HAP-1 (cell line): ENCODE measurements at regions not wholly inside any gene's neighbourhood (a gene's known extent, or its start where the extent isn't known, plus 50 kb on each side); places are given as distances from the start of the nearest gene placed in this dataset.
"Not testable (repeated sequence)": the region's sequence is repeated elsewhere in the genome, so short reads cannot be mapped to it uniquely, and the experiment has no call there.

ENCODE experiments used
- DNase-seq, 2 experiments: peaks; one replicate each; pipeline ENCODE4 v3.0.0-alpha.2; 2016 to 2020; ENCODE audit warnings: low spot score in 2 of 2
- H3K27me3 ChIP-seq: fragments of 250-450 bp; sonication (Bioruptor Pico); 2 replicates; pipeline ENCODE4 v1.5.1; 2020; ENCODE audit warnings: low read depth, mild to moderate bottlenecking, moderate library complexity
- H3K36me3 ChIP-seq: fragments of 250-450 bp; sonication (Bioruptor Pico); replicated peaks from 2 replicates; pipeline ENCODE4 v1.5.1; 2020; ENCODE audit warnings: mild to moderate bottlenecking
- H3K4me1 ChIP-seq: fragments of 250-450 bp; sonication (Bioruptor Pico); 2 replicates; pipeline ENCODE4 v1.5.1; 2020; ENCODE audit warnings: mild to moderate bottlenecking
- H3K4me3 ChIP-seq: fragments of 250-450 bp; sonication (Bioruptor Pico); 2 replicates; pipeline ENCODE4 v1.5.1; 2020; ENCODE audit warnings: mild to moderate bottlenecking, moderate library complexity
- H3K9me3 ChIP-seq: fragments of 250-450 bp; sonication (Bioruptor Pico); 2 replicates; pipeline ENCODE4 v1.5.1; 2020; ENCODE audit warnings: mild to moderate bottlenecking, moderate library complexity
- in situ Hi-C: fragments of 300-500 bp; cut with MboI; formaldehyde crosslinking; loops from 3 replicates; pipeline ENCODE4 v1.14.3; 2020; ENCODE audit warnings: low sequenced_read_pairs, inconsistent platforms, mixed read lengths

DNA sequence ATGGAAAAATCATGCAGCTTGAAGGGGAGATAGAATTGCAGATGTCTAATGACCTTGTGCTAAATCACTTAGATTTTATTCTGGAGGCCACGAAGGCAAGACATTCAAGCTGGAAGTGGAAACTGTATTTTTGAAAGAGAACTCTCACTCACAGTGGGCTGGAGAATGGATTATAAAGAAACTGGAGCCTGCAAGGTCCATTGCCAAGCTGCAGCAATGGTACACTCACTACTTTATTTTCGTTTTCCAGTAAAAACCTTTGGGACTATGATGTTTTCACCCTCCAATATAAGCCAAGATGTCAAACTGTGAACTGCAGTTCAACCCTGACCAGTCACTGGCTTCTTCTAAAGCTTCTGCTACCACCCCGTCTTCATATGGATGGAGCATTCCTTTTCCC is 62.0 kb downstream of the SKIDA1 start:
- no peaks in the 10 kb centered on the region for H3K36me3 ChIP-seq
- H3K4me3 ChIP-seq = no peak overlapping the region
- no peaks in the 10 kb centered on the region for H3K9me3 ChIP-seq
- no peaks in the 10 kb centered on the region for H3K4me1 ChIP-seq
- DNase-seq = no peak
- H3K27me3 ChIP-seq = no peaks in the 10 kb centered on the region
- in situ Hi-C loops = no loop called here

DNA sequence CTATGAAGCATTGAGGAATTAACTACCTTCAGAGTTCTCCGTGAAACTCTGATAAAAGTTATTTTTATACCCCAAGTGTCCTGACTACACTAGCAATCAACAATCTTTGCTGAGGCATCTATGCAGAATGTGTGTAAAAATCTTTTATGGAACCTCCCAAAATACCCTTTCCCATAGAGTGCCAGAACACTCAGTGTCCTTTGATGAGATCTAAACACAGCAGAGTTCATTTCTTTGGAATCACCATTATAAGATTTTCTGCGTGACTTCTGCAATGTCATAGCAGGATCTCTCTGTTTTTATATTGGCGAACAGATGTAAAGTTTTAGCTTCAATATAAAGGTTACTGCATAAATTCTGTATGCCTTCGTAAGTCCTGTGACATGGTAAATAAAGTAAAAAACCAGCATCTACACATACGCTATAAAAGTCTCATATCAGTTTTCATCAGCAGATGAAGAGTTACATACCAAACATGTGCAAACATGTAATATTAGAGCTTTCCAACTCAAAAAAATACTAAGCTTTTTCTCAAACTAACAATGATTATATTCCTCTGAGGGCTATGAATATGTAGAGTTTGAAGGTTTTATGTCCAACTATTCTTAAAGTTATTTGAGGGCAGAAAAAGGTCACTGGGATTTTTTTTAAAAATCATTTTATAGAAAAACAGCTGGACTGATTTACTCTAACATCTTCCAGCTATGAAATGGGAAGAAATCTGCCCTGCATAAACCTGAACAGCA is 67.2 kb downstream of the SKIDA1 start:
- in situ Hi-C loops = no loop called here
- Histone ChIP-seq H3K4me3 (no peak overlapping the region), H3K4me1 (no peaks in the 10 kb centered on the region), H3K9me3 (0 out of 2 replicates have a peak, but pooled peaks cover 2% of the 10 kb centered on the region), H3K27me3 (no peaks in the 10 kb centered on the region), H3K36me3 (no peaks in the 10 kb centered on the region)
- no peak for DNase-seq

DNA sequence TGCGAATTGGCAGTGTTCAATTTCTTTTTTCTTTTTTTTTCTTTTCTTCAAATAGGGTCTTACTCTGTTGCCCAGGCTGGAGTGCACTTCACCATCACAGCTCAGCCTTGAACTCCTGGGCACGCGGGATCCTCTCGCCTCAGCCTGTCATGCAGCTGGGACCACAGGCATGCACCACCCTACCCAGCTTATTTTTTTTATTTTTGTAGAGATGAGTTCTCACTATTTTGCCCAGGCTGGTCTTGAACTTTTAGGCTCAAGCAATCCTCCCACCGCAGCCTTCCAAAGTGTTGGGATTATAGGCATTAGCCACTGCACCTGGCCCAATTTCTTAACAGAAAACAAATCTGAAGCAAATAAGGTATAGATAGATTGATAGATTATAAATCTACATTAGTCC is 69.3 kb downstream of the SKIDA1 start:
- no peak for DNase-seq
- in situ Hi-C loops = no loop called here
- Histone ChIP-seq H3K27me3 (no peaks in the 10 kb centered on the region), H3K4me1 (no peaks in the 10 kb centered on the region; the same call in 1 of the 2 replicates), H3K36me3 (no peaks in the 10 kb centered on the region), H3K9me3 (0 out of 2 replicates have a peak, but pooled peaks cover 2% of the 10 kb centered on the region), H3K4me3 (no peak overlapping the region)

DNA sequence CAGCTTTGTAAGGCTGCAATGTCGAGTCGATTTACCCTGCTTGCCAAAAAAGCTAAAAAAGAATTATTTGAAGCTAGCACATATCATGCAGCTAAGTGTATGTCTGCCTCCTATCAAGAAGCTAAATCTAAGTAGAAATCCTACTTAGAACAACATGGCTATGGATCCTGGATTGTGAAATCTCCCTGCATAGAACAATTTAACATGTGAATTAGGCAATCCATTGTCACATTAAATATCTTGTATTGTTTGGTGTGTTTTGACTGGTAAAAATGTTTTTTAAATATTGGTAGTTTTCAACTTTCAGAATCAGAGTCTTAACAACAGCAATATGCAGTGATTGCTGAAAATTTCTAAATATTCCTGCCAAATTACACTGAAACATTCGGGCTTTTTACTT is 73.3 kb downstream of the SKIDA1 start:
- 0 out of 2 replicates have a peak, but pooled peaks cover 2% of the 10 kb centered on the region for H3K9me3 ChIP-seq
- no peak for DNase-seq
- H3K4me1 ChIP-seq = no peaks in the 10 kb centered on the region; the same call in 1 of the 2 replicates

DNA sequence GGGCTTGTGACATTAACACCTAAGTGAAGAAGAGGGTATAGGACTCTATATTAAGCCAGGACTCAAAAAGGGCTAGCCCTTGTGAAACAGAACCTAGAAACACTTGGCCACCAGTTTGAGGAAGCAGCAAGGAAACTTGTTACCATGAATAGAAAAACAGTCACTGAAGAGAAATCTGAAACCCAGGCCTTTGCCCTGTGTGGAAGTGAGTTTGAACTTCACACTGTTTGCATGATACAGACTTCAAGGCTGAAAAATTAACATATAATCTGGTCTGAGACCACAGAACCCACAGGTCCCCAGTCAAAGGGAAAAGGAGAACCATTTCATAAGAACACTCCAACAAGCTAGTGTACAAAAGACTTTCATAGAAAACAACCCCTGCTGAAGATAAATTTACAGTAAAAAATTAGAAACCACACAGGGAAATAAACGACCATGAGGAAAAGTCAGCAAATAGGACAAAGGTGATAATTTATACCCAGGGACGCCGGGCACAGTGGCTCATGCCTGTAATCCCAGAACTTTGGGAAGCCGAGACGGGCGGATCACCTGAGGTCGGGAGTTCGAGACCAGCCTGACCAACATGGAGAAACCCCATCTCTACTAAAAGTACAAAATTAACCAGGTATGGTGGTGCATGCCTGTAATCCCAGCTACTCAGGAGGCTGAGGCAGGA is 76.1 kb downstream of the SKIDA1 start:
- no peaks in the 10 kb centered on the region for H3K27me3 ChIP-seq
- H3K9me3 ChIP-seq = no peaks in the 10 kb centered on the region
- H3K36me3 ChIP-seq = no peaks in the 10 kb centered on the region
- peaks cover 12% of the 10 kb centered on the region for H3K4me1 ChIP-seq
- DNase-seq = no peak
- in situ Hi-C loops = no loop called here
- H3K4me3 ChIP-seq = no peak overlapping the region

More for the DNA sequence above, 73.3 kb downstream of the SKIDA1 start:
- Histone ChIP-seq H3K36me3 (no peaks in the 10 kb centered on the region), H3K4me3 (no peak overlapping the region), H3K27me3 (no peaks in the 10 kb centered on the region)
- in situ Hi-C loops = no loop called here

DNA sequence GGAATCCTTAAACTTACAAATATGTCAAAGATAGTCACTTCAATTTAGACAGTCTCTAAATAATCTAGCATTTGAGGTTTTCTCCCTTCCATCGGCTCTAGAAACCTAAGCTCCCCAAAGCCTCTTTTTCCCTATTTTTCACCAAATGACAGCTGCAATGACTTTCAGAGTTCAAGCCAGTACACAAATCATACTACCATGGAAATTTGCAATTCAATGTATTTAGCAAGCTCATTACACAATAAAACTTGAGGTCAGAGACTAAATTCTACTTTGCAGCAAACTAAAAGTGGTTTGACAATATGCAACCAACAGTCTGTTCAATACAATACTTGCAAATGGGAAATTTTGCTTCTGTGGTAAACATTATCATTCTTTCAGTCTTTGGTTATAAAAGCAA is 80.3 kb downstream of the SKIDA1 start:
- Histone ChIP-seq H3K4me3 (no peak overlapping the region), H3K4me1 (peaks cover 17% of the 10 kb centered on the region), H3K9me3 (no peaks in the 10 kb centered on the region), H3K36me3 (no peaks in the 10 kb centered on the region), H3K27me3 (no peaks in the 10 kb centered on the region)
- DNase-seq = peak in 1 of 2 experiments; percentile 81
- in situ Hi-C loops = no loop called here

DNA sequence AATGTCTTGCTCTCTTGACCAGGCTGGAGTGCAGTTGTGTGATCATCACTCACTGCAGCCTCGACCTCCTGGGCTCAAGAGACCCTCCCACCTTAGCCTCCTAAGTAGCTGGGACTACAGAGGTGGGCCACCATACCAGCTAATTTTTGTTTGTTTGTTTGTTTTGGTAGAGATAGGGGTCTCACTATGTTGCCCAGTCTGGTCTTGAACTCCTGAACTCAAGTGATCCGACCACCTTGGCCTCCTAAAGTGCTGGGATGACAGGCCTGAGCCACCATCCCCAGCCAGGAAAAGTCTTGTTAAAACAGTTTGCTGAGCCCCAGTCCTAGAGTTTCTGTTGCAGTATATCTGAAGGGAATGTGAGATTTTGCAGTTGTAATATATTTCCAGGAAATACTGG is 83.9 kb downstream of the SKIDA1 start:
- peaks cover 22% of the 10 kb centered on the region for H3K4me1 ChIP-seq
- no peaks in the 10 kb centered on the region for H3K9me3 ChIP-seq
- H3K36me3 ChIP-seq = no peaks in the 10 kb centered on the region
- DNase-seq = no peak
- no peak overlapping the region for H3K4me3 ChIP-seq
- no peaks in the 10 kb centered on the region for H3K27me3 ChIP-seq
- in situ Hi-C loops = no loop called here

DNA sequence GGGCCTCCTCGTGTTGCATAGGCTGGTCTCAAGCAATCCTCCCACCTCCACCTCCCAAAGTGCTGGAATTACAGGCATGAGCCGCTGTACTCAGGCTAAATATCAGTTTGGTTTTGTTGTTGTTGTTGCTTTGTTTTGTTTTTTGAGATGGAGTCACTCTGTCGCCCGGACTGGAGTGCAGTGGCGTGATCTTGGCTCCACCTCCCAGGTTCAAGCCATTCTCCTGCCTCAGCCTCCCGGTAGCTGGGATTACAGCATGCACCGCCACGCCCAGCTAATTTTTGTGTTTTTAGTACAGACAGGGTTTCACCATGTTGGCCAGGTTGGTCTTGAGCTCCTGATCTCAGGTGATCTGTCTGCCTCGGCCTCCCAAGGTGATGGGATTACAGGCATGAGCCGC is 86.6 kb downstream of the SKIDA1 start:
- H3K36me3 ChIP-seq, H3K9me3 ChIP-seq, H3K4me1 ChIP-seq, H3K4me3 ChIP-seq, in situ Hi-C loops, H3K27me3 ChIP-seq: not testable (repeated sequence)
- DNase-seq = peak in 1 of 2 experiments; percentile 34

DNA sequence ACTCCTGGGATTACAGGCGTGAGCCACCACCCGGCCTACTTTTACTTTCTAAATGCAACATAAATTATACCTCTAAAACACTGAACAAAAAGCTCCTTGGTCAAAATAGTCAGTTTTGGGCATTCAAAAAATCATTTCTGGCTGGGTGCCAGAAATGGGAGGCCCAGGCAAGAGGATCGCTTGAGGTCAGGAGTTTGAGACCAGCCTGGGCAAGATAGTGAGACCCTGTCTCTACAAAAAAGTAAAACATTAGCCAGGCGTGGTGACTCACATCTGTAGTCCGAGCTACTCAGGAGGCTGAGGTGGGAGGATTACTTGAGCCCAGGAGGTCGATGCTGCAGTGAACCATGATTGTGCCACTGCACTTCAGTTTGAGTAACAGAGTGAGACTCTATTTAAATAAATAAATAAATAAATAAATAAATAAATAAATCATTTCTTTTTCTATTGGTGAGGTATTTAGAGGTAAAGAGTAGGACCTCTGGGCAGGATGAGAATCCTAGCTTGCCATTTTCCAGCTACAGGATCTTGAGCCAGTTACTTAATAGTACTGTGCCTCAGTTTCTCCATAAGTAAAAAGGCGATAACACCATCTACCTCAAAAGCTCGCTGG is 87.6 kb downstream of the SKIDA1 start:
- Histone ChIP-seq H3K36me3 (no peaks in the 10 kb centered on the region), H3K4me3 (no peak overlapping the region), H3K4me1 (peaks cover 5% of the 10 kb centered on the region; the same call in 1 of the 2 replicates), H3K27me3 (no peaks in the 10 kb centered on the region), H3K9me3 (no peaks in the 10 kb centered on the region)
- in situ Hi-C loops = no loop called here
- DNase-seq = no peak

DNA sequence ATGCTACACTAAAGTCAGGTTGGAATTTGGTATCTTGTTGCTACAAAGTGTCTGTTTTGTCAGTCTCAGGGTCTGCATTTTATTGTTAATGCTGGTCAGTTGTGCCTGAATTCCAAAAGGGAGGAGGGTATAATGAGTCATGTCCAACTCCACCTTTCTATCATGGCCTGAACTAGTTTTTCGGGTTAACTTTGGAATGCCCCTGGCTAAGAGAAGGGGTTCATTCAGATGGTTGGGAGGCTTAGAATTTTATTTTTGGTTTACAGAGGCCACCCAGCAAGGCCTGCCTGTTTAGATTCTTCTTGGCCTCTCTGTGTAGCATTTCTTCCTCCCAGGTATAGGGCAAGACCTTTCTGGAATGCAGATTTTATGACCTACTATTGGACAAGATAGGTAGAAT is 93.2 kb downstream of the SKIDA1 start:
- Histone ChIP-seq H3K36me3 (no peaks in the 10 kb centered on the region), H3K4me3 (no peak overlapping the region), H3K4me1 (no peaks in the 10 kb centered on the region), H3K9me3 (no peaks in the 10 kb centered on the region), H3K27me3 (no peaks in the 10 kb centered on the region)
- in situ Hi-C loops = no loop called here
- no peak for DNase-seq

DNA sequence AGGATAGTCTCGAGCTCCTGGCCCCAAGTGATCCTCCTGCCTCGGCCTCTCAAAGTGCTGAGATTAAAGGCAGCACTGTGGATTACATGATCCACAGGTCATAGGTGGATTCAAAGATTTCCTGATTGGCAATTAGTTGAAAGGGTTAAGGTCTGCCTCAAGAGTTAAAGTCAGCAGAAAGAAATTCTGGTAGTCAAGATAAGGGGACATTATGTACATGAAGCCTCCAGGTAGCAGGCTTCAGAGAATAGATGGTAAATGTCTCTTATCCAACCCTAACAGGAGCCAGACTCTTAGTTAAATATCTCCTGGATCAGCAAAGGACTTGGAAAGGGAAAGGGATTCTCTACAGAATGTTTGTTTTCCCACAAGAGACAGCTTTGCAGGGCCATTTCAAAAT is 93.7 kb downstream of the SKIDA1 start:
- in situ Hi-C loops = no loop called here

DNA sequence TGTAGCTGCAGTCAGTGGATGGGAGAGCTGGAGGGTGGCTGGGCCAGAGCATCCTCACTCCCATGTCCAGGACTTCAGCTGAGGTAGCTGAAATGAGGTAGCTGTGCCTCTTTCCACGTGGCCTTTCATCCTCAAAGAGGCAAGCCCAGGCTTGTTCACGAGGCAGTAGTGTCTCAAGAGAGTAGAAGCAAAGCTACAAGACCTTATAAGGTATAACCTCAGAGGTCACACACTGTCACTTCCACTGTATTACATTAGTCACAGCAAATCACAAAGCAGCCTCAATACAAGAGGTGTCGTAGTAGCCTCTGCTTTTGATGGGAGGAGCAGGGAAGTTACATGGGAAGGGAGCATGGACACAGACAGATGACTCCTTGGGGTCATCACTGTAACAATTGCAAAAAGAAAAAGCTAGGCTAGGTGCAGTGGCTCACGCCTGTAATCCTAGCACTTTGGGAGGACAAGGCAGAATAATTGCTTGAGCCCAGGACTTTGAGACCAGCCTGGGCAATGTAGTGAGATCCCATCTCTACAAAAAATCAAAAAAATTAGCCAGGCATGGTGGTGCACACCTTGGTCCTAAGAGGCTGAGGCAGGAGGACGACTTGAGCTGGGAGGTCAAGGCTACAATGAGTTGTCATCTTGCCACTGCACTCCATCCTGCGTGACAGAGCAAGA is 97.5 kb downstream of the SKIDA1 start:
- H3K4me1 ChIP-seq = peaks cover 13% of the 10 kb centered on the region
- H3K27me3 ChIP-seq = no peaks in the 10 kb centered on the region
- peak in 1 of 2 experiments; percentile 45 for DNase-seq
- no peak overlapping the region for H3K4me3 ChIP-seq
- H3K9me3 ChIP-seq = no peaks in the 10 kb centered on the region
- H3K36me3 ChIP-seq = no peaks in the 10 kb centered on the region
- in situ Hi-C loops = no loop called here

More for the DNA sequence above, 93.7 kb downstream of the SKIDA1 start:
- no peaks in the 10 kb centered on the region for H3K36me3 ChIP-seq
- no peak overlapping the region for H3K4me3 ChIP-seq
- no peaks in the 10 kb centered on the region for H3K9me3 ChIP-seq
- no peaks in the 10 kb centered on the region for H3K27me3 ChIP-seq
- DNase-seq = no peak
- H3K4me1 ChIP-seq = no peaks in the 10 kb centered on the region

DNA sequence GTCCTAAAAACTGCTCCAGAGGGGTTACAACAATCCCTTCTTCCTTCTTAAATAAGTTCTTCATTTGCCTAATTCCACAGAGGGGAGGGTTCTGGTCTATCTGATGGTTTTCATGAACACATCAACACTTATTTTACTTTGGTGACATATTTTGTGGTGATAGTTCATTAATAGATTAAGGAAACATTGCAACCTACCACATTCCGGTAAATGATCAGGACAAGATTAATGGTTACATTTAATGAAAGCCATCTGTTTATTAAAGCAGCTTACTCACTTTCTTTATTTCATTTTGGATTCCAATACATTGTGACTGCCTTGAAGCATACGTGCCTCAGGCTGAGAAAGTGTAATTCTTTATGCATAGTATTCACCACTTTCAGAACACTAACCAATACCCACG is 101.0 kb downstream of the SKIDA1 start:
- in situ Hi-C loops = no loop called here
- no peaks in the 10 kb centered on the region for H3K36me3 ChIP-seq
- no peak overlapping the region for H3K4me3 ChIP-seq
- peaks cover 13% of the 10 kb centered on the region for H3K4me1 ChIP-seq
- DNase-seq = peak in 1 of 2 experiments; percentile 42
- H3K27me3 ChIP-seq = no peaks in the 10 kb centered on the region
- no peaks in the 10 kb centered on the region for H3K9me3 ChIP-seq

DNA sequence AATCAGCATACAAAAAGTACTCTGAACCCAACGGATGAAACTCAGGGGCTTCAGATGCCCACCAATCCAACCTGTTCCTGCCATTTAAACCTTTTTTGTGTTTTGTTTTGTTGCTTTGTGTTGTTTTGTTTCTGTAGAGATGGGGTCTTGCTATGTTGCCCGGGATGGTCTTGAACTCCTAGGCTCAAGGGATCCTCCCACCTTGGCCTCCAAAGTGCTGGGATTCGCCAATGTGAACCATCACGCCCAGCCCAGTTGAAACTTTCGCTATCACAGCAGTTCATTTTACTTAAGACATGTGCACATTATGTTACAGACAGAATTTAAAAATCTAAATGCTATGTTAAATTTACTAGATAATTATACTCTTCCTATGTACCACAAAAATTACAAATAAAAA is 101.6 kb downstream of the SKIDA1 start:
- Histone ChIP-seq H3K27me3 (no peaks in the 10 kb centered on the region), H3K36me3 (no peaks in the 10 kb centered on the region), H3K9me3 (no peaks in the 10 kb centered on the region), H3K4me3 (no peak overlapping the region), H3K4me1 (peaks cover 13% of the 10 kb centered on the region)
- DNase-seq = no peak
- in situ Hi-C loops = no loop called here
